Neural cell (in vitro differentiated cells): ENCODE measurements at regions not wholly inside any gene's neighbourhood (a gene's known extent, or its start where the extent isn't known, plus 50 kb on each side); places are given as distances from the start of the nearest gene placed in this dataset.

Source experiments
- EP300 ChIP-seq: fragments of 450-650 bp; conservative IDR thresholded peaks from 2 replicates; pipeline ENCODE4 v1.6.1; 2014; ENCODE audit warnings: antibody characterized with exemption, mild to moderate bottlenecking, moderate library complexity; ENCODE audit not compliant: poor library complexity, severe bottlenecking
- TF ChIP-seq, protein P1 (sequence below): fragments of 450-650 bp; IDR thresholded peaks from 2 replicates; pipeline ENCODE4 v1.5.1; 2014; ENCODE audit warnings: antibody characterized with exemption, mild to moderate bottlenecking, moderate library complexity; ENCODE audit not compliant: poor library complexity, severe bottlenecking

DNA sequence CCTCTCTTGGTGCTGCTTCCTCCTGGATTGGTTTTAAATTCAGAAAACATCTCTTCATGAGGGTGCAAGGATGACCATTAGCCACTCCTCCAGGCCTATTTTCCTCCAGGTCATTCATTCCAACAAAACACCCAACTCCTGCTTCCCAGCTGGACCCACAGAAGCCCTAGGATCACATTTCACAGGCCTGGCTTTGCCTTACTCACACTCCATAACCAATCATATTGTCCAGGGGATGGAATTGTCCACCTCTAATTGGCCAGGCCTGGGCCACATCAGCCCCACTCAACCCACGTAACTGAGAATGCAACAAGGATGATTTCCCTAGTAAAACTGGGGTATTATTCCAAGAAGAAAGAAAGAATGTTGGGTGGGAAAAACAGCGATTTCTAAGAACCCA lies 616.7 kb upstream of the SUCLG2 start:
- TF ChIP-seq, protein P1, sequence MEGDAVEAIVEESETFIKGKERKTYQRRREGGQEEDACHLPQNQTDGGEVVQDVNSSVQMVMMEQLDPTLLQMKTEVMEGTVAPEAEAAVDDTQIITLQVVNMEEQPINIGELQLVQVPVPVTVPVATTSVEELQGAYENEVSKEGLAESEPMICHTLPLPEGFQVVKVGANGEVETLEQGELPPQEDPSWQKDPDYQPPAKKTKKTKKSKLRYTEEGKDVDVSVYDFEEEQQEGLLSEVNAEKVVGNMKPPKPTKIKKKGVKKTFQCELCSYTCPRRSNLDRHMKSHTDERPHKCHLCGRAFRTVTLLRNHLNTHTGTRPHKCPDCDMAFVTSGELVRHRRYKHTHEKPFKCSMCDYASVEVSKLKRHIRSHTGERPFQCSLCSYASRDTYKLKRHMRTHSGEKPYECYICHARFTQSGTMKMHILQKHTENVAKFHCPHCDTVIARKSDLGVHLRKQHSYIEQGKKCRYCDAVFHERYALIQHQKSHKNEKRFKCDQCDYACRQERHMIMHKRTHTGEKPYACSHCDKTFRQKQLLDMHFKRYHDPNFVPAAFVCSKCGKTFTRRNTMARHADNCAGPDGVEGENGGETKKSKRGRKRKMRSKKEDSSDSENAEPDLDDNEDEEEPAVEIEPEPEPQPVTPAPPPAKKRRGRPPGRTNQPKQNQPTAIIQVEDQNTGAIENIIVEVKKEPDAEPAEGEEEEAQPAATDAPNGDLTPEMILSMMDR = no peak
- TF ChIP-seq EP300 = no peak
